HCT116 (cell line): ENCODE measurements at regions not wholly inside any gene's neighbourhood (a gene's known extent, or its start where the extent isn't known, plus 50 kb on each side); places are given as distances from the start of the nearest gene placed in this dataset.

Source experiments
- ATAC-seq: fragments of 200-7000 bp; cut with Tn5 transposase; 2 replicates; pipeline ENCODE4 v1.9.1; 2020; ENCODE audit warnings: mild to moderate bottlenecking, moderate library complexity
- BruUV-seq: library from RNA; stranded (reverse); fragments of 400-500 nt; replicated peaks from 2 replicates; lab custom pipeline; 2021; lab: Mats Ljungman, UMichigan
- CTCF ChIA-PET: fragments of 300-600 bp; sonication (Branson Sonifier 250); formaldehyde crosslinking; loops from one replicate; lab custom pipeline; 2021; ENCODE audit warnings: antibody characterized with exemption; lab: Charles Lee
- POLR2A ChIA-PET: fragments of 300-600, 350-600 bp; sonication (Branson Sonifier 250); formaldehyde crosslinking; loops from one replicate; lab custom pipeline; 2021; ENCODE audit warnings: antibody characterized with exemption; lab: Charles Lee
- RAD21 ChIA-PET, 2 experiments: fragments of 300-600 bp; sonication (Branson Sonifier 250); formaldehyde crosslinking; loops; one replicate each; lab custom pipeline; 2023; ENCODE audit warnings: low total read pairs in 2 of 2; ENCODE audit not compliant: uncharacterized antibody in 2 of 2, unreplicated experiment in 2 of 2, low non-redundant PET in 1 of 2; lab: Charles Lee
- DNase-seq: peaks from one replicate; pipeline ENCODE4 v3.0.0-alpha.2; 2010; ENCODE audit warnings: low read depth, low spot score
- H2AFZ ChIP-seq: fragments of 200-600 bp; shearing (Covaris generic), sonication (generic); 2 replicates; pipeline ENCODE4 v1.6.1; 2017; ENCODE audit warnings: low read depth, mixed run types, mixed read lengths, antibody characterized with exemption, low read length; ENCODE audit not compliant: poor library complexity, severe bottlenecking
- H3K27ac ChIP-seq: 2 replicates; pipeline ENCODE4 v1.5.1; 2012; ENCODE audit warnings: low read depth, low read length
- H3K27me3 ChIP-seq: fragments of 200-600 bp; sonication (generic); 2 replicates; pipeline ENCODE4 v1.6.1; 2016; ENCODE audit warnings: mixed run types, low read length, mixed read lengths; ENCODE audit not compliant: insufficient read depth
- H3K36me3 ChIP-seq, 2 experiments: fragments of 200-500 bp in 1 of 2; fragments of 200-600 bp in 1 of 2; sonication (Bioruptor generic) in 1 of 2; sonication (generic) in 1 of 2; 2 replicates each; pipeline versions ENCODE4 v1.5.1 to v1.6.1; 2014 to 2016; ENCODE audit warnings: low read length in 2 of 2, inconsistent platforms in 1 of 2, mixed read lengths in 1 of 2, mixed run types in 1 of 2; ENCODE audit not compliant: insufficient read depth in 2 of 2, control insufficient read depth in 1 of 2
- H3K4me1 ChIP-seq, 2 experiments: fragments of 200-600 bp in 1 of 2; sonication (generic) in 1 of 2; 2 replicates each; pipeline versions ENCODE4 v1.5.1 to v1.6.1; 2012 to 2017; ENCODE audit warnings: low read length in 2 of 2, inconsistent platforms in 1 of 2, mild to moderate bottlenecking in 1 of 2, mixed read lengths in 1 of 2, mixed run types in 1 of 2, moderate library complexity in 1 of 2; ENCODE audit not compliant: insufficient read depth in 2 of 2, control insufficient read depth in 1 of 2
- H3K4me2 ChIP-seq: fragments of 200-600 bp; sonication (generic); 2 replicates; pipeline ENCODE4 v1.6.1; 2017; ENCODE audit warnings: mixed run types, low read length, mixed read lengths
- H3K4me3 ChIP-seq, 2 experiments: fragments of 200-600 bp in 1 of 2; sonication (generic) in 1 of 2; replicated peaks in 1 of 2; 2 replicates each; pipeline ENCODE4 v1.5.1; 2011 to 2016; ENCODE audit warnings: low read length in 2 of 2, control low read depth in 1 of 2, low read depth in 1 of 2, mild to moderate bottlenecking in 1 of 2, mixed read lengths in 1 of 2, mixed run types in 1 of 2
- H3K79me2 ChIP-seq: fragments of 200-600 bp; sonication (generic); 2 replicates; pipeline ENCODE4 v1.6.1; 2017; ENCODE audit warnings: mild to moderate bottlenecking, mixed run types, low read length, moderate library complexity, mixed read lengths; ENCODE audit not compliant: insufficient read depth
- H3K9ac ChIP-seq: fragments of 200-600 bp; sonication (generic); 2 replicates; pipeline ENCODE4 v1.6.1; 2016; ENCODE audit warnings: low read length, mixed read lengths
- H3K9me2 ChIP-seq: fragments of 200-600 bp; sonication (generic), shearing (Covaris generic); 2 replicates; pipeline ENCODE4 v1.6.1; 2017; ENCODE audit warnings: mixed run types, mild to moderate bottlenecking, moderate library complexity; ENCODE audit not compliant: insufficient read depth
- H3K9me3 ChIP-seq, 2 experiments: fragments of 200-500 bp in 1 of 2; fragments of 200-600 bp in 1 of 2; sonication (Bioruptor generic) in 1 of 2; sonication (generic) in 1 of 2; 2 replicates each; pipeline ENCODE4 v1.6.1; 2014 to 2017; ENCODE audit warnings: low read length in 2 of 2, mixed read lengths in 2 of 2, inconsistent platforms in 1 of 2, low read depth in 1 of 2, mild to moderate bottlenecking in 1 of 2, mixed run types in 1 of 2, moderate library complexity in 1 of 2; ENCODE audit not compliant: control insufficient read depth in 1 of 2, insufficient read depth in 1 of 2
- H4K20me1 ChIP-seq: fragments of 200-600 bp; sonication (generic), shearing (Covaris generic); 2 replicates; pipeline ENCODE4 v1.6.1; 2017; ENCODE audit warnings: mixed run types, mild to moderate bottlenecking, moderate library complexity; ENCODE audit not compliant: insufficient read depth
- CBX3 ChIP-seq: IDR thresholded peaks from 2 replicates; pipeline ENCODE4 v1.6.1; 2012; ENCODE audit warnings: low read depth
- CTCF ChIP-seq, 3 experiments: fragments of 200-600 bp in 1 of 3; sonication (generic) in 1 of 3; IDR thresholded peaks in 2 of 3; conservative IDR thresholded peaks in 1 of 3; 2 replicates each; pipeline ENCODE4 v1.5.1; 2012 to 2017; ENCODE audit warnings: low read depth in 2 of 3, low read length in 2 of 3, antibody characterized with exemption in 1 of 3, borderline replicate concordance in 1 of 3, control low read depth in 1 of 3, mild to moderate bottlenecking in 1 of 3, mixed read lengths in 1 of 3, mixed run types in 1 of 3, moderate library complexity in 1 of 3; ENCODE audit not compliant: insufficient read depth in 1 of 3
- EGR1 ChIP-seq: IDR thresholded peaks from 2 replicates; pipeline ENCODE4 v1.6.1; 2012; ENCODE audit warnings: low read depth
- ELF1 ChIP-seq: IDR thresholded peaks from 2 replicates; pipeline ENCODE4 v1.6.1; 2012; ENCODE audit warnings: low read depth, borderline replicate concordance
- EZH2 ChIP-seq: fragments of 200-600 bp; sonication (generic); IDR thresholded peaks from 2 replicates; pipeline ENCODE4 v1.6.1; 2017; ENCODE audit warnings: antibody characterized with exemption, mixed run types
- FOSL1 ChIP-seq: IDR thresholded peaks from 2 replicates; pipeline ENCODE4 v1.6.1; 2012; ENCODE audit warnings: low read depth
- MAX ChIP-seq: IDR thresholded peaks from 2 replicates; pipeline ENCODE4 v1.6.1; 2012
- REST ChIP-seq: IDR thresholded peaks from 2 replicates; pipeline ENCODE4 v1.6.1; 2012; ENCODE audit warnings: low read depth
- SIN3A ChIP-seq: IDR thresholded peaks from 2 replicates; pipeline ENCODE4 v1.6.1; 2012; ENCODE audit warnings: low read depth
- SP1 ChIP-seq: IDR thresholded peaks from 2 replicates; pipeline ENCODE4 v1.6.1; 2012; ENCODE audit warnings: low read depth
- TCF7L2 ChIP-seq: IDR thresholded peaks from 2 replicates; pipeline ENCODE4 v1.7.0; 2011; ENCODE audit warnings: borderline replicate concordance, inconsistent platforms; ENCODE audit not compliant: insufficient read depth, insufficient read length; ENCODE audit errors: extremely low read depth
- ZNF274 ChIP-seq: fragments of 200-500 bp; sonication (Bioruptor generic); IDR thresholded peaks from 2 replicates; pipeline ENCODE4 v1.6.1; 2014; ENCODE audit warnings: mild to moderate bottlenecking, low read depth, low read length, inconsistent platforms
- intact Hi-C: fragments of 100-400 bp; cut with micrococcal nuclease; formaldehyde crosslinking; loops from 2 replicates; pipeline ENCODE4 v1.10.0; 2022

- intact Hi-C loops = no loop called here
- POLR2A ChIA-PET = no interaction called here
These were observed 259.8 kb downstream of the QDPR start for GRCh38 chr4:17252131-17252530.

DNA sequence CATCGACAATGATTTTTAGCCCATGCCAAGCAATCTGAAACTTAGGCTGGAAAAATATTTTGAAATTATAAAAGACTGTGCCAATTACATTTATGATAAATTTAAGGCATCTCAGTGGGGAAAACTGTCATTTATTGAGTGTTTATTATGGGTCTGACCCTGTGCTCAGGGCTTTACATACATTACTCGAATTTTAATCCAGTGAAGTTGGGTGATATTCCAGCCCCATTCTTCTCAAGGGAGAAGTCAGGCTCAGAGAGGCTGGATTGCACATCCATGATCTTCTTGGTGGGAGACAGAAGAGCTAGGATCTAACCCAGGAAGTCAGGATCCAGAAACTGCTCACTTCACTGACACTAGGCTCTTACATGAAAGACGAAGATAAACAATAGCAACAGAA lies 260.8 kb downstream of the QDPR start:
- Histone ChIP-seq H2AFZ (no peak overlapping the region), H3K79me2 (no peaks in the 10 kb centered on the region), H3K36me3 (no peaks in the 10 kb centered on the region), H3K27me3 (peaks cover 46% of the 10 kb centered on the region; the same call in 1 of the 2 replicates), H3K9me3 (no peaks in the 10 kb centered on the region), H3K4me3 (no peak overlapping the region), H3K9me2 (no peaks in the 10 kb centered on the region), H3K27ac (no peak overlapping the region), H4K20me1 (no peaks in the 10 kb centered on the region), H3K4me2 (no peak overlapping the region), H3K9ac (no peak overlapping the region), H3K4me1 (no peaks in the 10 kb centered on the region)
- ChIA-PET RAD21 (no interaction called here), POLR2A (no interaction called here), CTCF (no interaction called here)
- ATAC-seq (no peak), DNase-seq (no peak)
- intact Hi-C loops = no loop called here
- no TSS peak for BruUV-seq
- no peak for TF ChIP-seq TCF7L2
- no peak for TF ChIP-seq SIN3A
- no peak for TF ChIP-seq MAX
- TF ChIP-seq CBX3 = no peak
- no peak for TF ChIP-seq FOSL1
- TF ChIP-seq REST = no peak
- no peak for TF ChIP-seq EZH2

More at GRCh38 chr4:17252131-17252530, 259.8 kb downstream of the QDPR start:
- Histone ChIP-seq H3K4me2 (no peak overlapping the region), H3K79me2 (no peaks in the 10 kb centered on the region), H3K9me3 (no peaks in the 10 kb centered on the region), H3K4me3 (no peak overlapping the region), H2AFZ (no peak overlapping the region), H4K20me1 (no peaks in the 10 kb centered on the region), H3K27me3 (peaks cover 37% of the 10 kb centered on the region; the same call in 1 of the 2 replicates), H3K9ac (no peak overlapping the region), H3K4me1 (no peaks in the 10 kb centered on the region), H3K27ac (no peak overlapping the region), H3K36me3 (no peaks in the 10 kb centered on the region), H3K9me2 (no peaks in the 10 kb centered on the region)
- no TSS peak for BruUV-seq
- TF ChIP-seq EGR1 (no peak), SP1 (no peak), CTCF (IDR thresholded peaks at IDR 0.05 in 2 of 3, conservative IDR thresholded peaks at IDR 0.05 in 1 of 3; ENCODE audit: borderline replicate concordance in 1 of 3, insufficient read depth in 1 of 3, low read depth in 2 of 3, low read length in 2 of 3) (no peak), ZNF274 (no peak), ELF1 (no peak)
- CTCF ChIA-PET = no interaction called here
- DNase-seq (no peak), ATAC-seq (no peak)
- RAD21 ChIA-PET = no interaction called here
